ENCODE measurements at regions not wholly inside any gene's neighbourhood (a gene's known extent, or its start where the extent isn't known, plus 50 kb on each side); places are given as distances from the start of the nearest gene placed in this dataset.

GRCh38 chr20:11356061-11356460 lies 561.6 kb upstream of the BTBD3 start:
- TF ChIP-seq NRF1 (IDR thresholded peaks at IDR 0.05; ENCODE audit: low read depth, low read length) (no peak), CEBPB (IDR thresholded peaks at IDR 0.05; ENCODE audit: low read depth, low read length) (no peak), POLR2A (IDR thresholded peaks at IDR 0.05; ENCODE audit: control extremely low read depth in 1 of 2, low read depth in 2 of 2, low read length in 2 of 2) (no peak), YY1 (IDR thresholded peaks at IDR 0.05; ENCODE audit: low read depth, low read length) (no peak), JUND (IDR thresholded peaks at IDR 0.05; ENCODE audit: low read length) (no peak), CTBP2 (IDR thresholded peaks at IDR 0.05; ENCODE audit: borderline replicate concordance, insufficient read depth, insufficient read length, low read length) (no peak), RAD21 (IDR thresholded peaks at IDR 0.05 in 1 of 2, conservative IDR thresholded peaks at IDR 0.05 in 1 of 2; ENCODE audit: low read depth in 2 of 2, low read length in 2 of 2) (no peak), USF2 (IDR thresholded peaks at IDR 0.05; ENCODE audit: low read length) (no peak), CHD2 (IDR thresholded peaks at IDR 0.05; ENCODE audit: low read length) (no peak), MAX (IDR thresholded peaks at IDR 0.05) (no peak), EGR1 (IDR thresholded peaks at IDR 0.05; ENCODE audit: borderline replicate concordance, low read depth, low read length) (no peak), POLR2AphosphoS5 (IDR thresholded peaks at IDR 0.05; ENCODE audit: low read depth, low read length) (no peak)
- TF ChIP-seq, protein P1, sequence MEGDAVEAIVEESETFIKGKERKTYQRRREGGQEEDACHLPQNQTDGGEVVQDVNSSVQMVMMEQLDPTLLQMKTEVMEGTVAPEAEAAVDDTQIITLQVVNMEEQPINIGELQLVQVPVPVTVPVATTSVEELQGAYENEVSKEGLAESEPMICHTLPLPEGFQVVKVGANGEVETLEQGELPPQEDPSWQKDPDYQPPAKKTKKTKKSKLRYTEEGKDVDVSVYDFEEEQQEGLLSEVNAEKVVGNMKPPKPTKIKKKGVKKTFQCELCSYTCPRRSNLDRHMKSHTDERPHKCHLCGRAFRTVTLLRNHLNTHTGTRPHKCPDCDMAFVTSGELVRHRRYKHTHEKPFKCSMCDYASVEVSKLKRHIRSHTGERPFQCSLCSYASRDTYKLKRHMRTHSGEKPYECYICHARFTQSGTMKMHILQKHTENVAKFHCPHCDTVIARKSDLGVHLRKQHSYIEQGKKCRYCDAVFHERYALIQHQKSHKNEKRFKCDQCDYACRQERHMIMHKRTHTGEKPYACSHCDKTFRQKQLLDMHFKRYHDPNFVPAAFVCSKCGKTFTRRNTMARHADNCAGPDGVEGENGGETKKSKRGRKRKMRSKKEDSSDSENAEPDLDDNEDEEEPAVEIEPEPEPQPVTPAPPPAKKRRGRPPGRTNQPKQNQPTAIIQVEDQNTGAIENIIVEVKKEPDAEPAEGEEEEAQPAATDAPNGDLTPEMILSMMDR (IDR thresholded peaks at IDR 0.05; ENCODE audit: control extremely low read depth in 1 of 3, insufficient read depth in 1 of 3, low read depth in 1 of 3, low read length in 3 of 3), result no peak
- TF ChIP-seq, protein P2, sequence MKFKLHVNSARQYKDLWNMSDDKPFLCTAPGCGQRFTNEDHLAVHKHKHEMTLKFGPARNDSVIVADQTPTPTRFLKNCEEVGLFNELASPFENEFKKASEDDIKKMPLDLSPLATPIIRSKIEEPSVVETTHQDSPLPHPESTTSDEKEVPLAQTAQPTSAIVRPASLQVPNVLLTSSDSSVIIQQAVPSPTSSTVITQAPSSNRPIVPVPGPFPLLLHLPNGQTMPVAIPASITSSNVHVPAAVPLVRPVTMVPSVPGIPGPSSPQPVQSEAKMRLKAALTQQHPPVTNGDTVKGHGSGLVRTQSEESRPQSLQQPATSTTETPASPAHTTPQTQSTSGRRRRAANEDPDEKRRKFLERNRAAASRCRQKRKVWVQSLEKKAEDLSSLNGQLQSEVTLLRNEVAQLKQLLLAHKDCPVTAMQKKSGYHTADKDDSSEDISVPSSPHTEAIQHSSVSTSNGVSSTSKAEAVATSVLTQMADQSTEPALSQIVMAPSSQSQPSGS (IDR thresholded peaks at IDR 0.05; ENCODE audit: low read length), result no peak

Measured in H1 (cell line).